NCI-H2171 (cell line): ENCODE measurements at regions not wholly inside any gene's neighbourhood (a gene's known extent, or its start where the extent isn't known, plus 50 kb on each side); places are given as distances from the start of the nearest gene placed in this dataset.
"Not testable (repeated sequence)": the region's sequence is repeated elsewhere in the genome, so short reads cannot be mapped to it uniquely, and the experiment has no call there.

Experiments used
- DNase-seq: peaks from one replicate; lab custom pipeline; 2025; lab: John Stamatoyannopoulos, UW

- DNase-seq, result no peak
Observed at GRCh38 chr4:31189938-31190337, 469.8 kb downstream of the PCDH7 start.

GRCh38 chr4:31190671-31191070, 470.5 kb downstream of the PCDH7 start:
- no peak for DNase-seq

- no peak for DNase-seq
Observed at GRCh38 chr4:31192341-31192740, 472.2 kb downstream of the PCDH7 start.

DNA sequence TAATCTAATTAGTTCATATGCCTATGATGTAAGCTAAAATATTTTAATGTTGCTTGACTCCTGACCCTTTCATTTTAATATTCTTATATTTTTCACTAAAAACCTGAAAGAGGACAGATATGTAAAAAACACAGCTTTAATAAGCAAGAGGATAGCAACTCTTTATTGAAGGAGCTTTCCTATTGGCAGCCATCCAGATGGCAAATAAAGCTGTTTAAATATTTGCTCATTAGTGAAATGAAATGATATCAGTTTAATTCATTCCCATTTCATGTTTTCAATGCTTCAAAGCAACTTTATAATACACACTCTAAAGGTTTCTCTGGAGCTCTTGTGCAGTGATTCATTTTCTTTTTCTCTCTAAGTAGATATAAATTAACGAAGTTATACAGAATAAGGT, 473.4 kb downstream of the PCDH7 start:
- no peak for DNase-seq

GRCh38 chr4:31194823-31195222, 474.7 kb downstream of the PCDH7 start:
- no peak for DNase-seq

GRCh38 chr4:31199644-31200043, 479.5 kb downstream of the PCDH7 start:
- no peak for DNase-seq

GRCh38 chr4:31202054-31202453, 481.9 kb downstream of the PCDH7 start:
- DNase-seq, result not testable (repeated sequence)

DNA sequence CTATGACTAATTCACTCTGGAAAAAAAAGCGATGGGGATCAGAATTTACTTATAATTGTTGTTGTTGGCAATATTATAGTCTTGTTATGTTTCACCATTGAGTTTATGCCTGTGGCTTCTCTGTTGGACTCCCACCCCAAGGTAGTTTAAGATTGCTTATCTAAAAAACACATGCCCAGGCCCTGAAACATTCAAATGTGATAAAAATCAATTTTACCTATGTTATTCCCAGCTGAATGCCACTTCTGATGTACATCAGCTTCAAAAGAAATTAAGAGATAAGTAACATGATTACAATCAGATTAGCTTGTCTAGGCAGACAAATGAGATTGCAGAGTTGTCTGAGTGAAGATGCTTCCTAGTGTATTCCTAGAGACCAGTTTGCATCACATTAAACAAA, 484.7 kb downstream of the PCDH7 start:
- DNase-seq, result no peak

DNA sequence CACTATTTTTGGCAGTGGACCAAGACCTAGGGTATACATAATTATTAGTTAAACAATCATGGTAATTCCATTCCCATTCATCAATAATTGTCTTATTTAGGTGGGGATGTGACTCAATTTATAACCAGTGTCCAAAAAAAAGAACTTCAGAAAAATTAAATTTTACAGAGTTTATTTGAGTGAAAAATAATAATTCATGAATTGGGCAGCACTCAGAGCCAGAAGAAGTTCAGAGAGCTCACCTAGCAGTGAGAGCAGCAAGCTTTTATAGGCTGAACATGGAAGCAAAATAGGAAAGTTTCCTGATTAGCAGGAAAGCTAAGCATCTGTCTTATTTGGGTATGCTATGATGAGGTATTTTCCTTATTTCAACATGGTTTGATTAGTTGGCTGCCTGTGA, 500.8 kb downstream of the PCDH7 start:
- DNase-seq, result no peak

GRCh38 chr4:31228068-31228467, 507.9 kb downstream of the PCDH7 start:
- no peak for DNase-seq

DNA sequence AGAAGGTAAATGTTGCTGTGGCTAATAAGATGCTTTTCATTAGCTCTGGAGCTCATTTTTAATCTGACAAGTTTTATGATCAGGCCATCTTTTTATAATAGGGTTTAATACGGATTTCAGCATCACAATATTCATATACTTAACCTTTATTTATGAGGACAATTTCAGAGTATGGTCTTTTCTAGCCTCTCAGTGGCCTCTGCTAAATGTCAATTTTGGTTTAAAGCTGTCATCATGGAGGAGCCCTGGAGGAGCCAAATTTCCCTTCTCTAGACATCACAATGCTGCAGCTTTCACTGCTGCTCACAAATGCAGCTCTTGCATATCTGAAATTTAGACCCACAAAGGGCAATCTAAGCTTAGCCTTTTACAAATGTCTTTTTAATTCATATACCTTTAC, 510.4 kb downstream of the PCDH7 start:
- DNase-seq, result no peak

- DNase-seq, result no peak
Observed at GRCh38 chr4:31234494-31234893, 514.3 kb downstream of the PCDH7 start.

GRCh38 chr4:31234901-31235300, 514.7 kb downstream of the PCDH7 start:
- DNase-seq, result no peak

- DNase-seq, result no peak
Observed at GRCh38 chr4:31236020-31236638, 516.0 kb downstream of the PCDH7 start.

GRCh38 chr4:31236639-31237173, 516.5 kb downstream of the PCDH7 start:
- DNase-seq, result no peak

DNA sequence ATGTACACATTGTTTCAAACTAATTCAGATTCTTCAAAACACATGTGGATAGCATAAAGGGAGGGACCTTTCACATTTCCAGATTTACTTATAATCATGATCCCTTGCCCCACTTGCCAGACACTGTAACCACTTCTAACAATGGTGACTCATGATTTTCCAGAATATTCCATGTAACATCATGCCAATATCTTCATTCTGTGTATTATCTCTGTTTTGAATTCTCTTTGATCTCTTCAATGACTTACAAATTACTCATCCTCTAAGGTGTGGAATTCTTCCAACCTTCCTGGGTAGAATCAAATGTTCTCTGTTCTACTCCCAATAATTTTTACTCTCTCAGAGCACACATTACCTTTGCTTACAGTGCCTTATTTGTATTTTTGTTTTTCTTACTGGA, 517.1 kb downstream of the PCDH7 start:
- no peak for DNase-seq

GRCh38 chr4:31239886-31240285, 519.7 kb downstream of the PCDH7 start:
- no peak for DNase-seq

DNA sequence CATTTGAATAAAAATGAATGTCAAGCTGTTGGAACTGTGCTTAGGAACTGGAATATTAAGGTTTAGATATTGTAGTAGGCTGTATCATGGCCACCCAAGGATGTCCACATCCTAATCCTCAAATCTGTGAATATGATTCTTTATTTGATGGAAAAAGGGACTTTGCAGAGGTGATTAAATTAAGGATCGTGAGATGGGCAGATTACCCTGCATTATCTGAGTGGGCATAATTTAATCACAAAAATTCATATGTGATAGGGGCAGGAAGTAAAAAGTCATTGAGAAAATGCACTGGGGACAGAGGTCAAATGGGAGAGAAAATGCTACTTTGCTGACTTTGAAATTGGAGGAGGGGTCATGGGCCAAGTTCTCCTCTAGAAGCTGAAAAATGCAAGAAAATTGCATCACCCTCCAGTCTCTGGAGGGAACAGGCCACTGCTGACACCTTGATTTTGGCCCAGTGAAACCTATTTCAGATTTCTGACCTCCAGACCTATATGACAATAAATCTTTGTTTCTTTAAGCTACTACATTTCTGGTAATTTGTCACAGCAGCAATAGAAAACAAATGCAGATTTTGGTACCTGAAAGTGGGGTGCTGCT, 521.4 kb downstream of the PCDH7 start:
- no peak for DNase-seq

- no peak for DNase-seq
Observed at GRCh38 chr4:31246856-31247255, 526.7 kb downstream of the PCDH7 start.

DNA sequence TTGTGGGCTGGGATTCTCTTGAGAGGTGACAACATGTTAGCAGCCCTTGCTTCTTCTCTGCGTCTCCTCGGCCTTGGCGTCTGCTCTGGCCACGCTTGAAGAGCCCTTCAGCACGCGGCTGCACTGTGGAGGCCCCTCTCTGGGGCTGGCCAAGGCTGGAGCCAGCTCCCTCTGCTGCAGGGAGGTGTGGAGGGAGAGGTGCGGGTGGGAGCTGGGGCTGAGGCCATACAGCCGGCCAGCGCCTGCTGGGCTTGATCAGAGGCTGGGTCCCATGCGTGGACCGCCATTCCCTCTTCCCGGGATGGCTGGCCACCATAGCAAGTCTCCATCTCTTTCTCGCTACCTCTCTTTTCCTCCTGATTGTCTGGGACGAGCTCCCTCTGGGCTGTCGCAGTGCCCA, 539.0 kb downstream of the PCDH7 start:
- DNase-seq, result no peak

GRCh38 chr4:31261632-31262031, 541.5 kb downstream of the PCDH7 start:
- no peak for DNase-seq

GRCh38 chr4:31266094-31266493, 545.9 kb downstream of the PCDH7 start:
- DNase-seq, result not testable (repeated sequence)

DNA sequence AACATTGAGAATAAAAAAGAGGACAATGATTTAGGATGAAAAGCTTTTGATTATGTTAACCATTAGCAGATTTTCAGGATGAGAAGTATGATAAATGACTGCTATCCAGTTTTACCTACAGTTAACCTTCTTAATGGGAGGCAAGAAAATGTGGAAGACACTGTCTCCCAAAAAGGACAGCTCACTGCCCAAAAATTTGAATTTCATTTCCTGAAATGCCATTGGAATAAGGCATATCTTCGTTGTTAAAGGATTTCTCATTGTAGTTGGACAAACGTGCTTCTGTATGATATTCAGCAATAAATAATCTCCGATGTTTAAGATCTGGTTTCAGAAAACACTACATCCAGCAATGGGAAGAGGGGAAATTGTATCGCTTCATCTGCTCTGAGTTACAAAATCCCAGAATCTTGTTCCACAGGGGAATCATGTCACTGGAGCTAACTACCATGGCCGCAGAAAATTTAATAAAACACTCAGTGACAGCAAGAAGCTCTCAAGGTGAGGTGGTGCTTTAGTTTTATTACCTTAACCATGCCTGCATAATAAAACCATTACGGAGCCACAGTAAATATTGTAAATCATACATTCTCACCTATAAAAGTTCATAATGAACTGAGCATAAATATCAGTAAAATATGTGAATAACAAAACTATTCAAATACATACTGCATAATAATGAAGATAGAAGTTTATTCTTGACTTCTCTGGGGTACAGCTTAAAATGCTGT, 552.3 kb downstream of the PCDH7 start:
- no peak for DNase-seq
